H1 (cell line): ENCODE measurements at regions not wholly inside any gene's neighbourhood (a gene's known extent, or its start where the extent isn't known, plus 50 kb on each side); places are given as distances from the start of the nearest gene placed in this dataset.

Experiments
- CTCF ChIA-PET: fragments of 300-600 bp; sonication (Branson Sonifier 250); formaldehyde crosslinking; loops from one replicate; lab custom pipeline; 2021; ENCODE audit not compliant: partially characterized antibody; lab: Charles Lee
- POLR2A ChIA-PET: fragments of 300-600 bp; sonication (Branson Sonifier 250); formaldehyde crosslinking; loops from one replicate; lab custom pipeline; 2021; ENCODE audit warnings: inconsistent platforms; ENCODE audit not compliant: partially characterized antibody; lab: Charles Lee
- DNase-seq, 2 experiments: peaks; one replicate each; pipeline versions ENCODE4 v3.0.0 to v3.0.0-alpha.2; 2010 to 2022; ENCODE audit warnings: low spot score in 2 of 2, low read depth in 1 of 2, mixed read lengths in 1 of 2
- FAIRE-seq: peaks from 2 replicates; lab custom pipeline; 2011; peaks lifted over from hg19 to GRCh38; lab: Jason Lieb, UNC
- H2AFZ ChIP-seq: 2 replicates; pipeline ENCODE4 v1.8.1; 2012; ENCODE audit warnings: low read length, inconsistent platforms
- H2AK5ac ChIP-seq: 2 replicates; pipeline ENCODE4 v1.6.1; 2013; ENCODE audit warnings: low read depth, low read length
- H2BK120ac ChIP-seq: replicated peaks from 2 replicates; pipeline ENCODE3; 2013; ENCODE audit warnings: low read depth, low read length, inconsistent platforms
- H2BK12ac ChIP-seq: 2 replicates; pipeline ENCODE4 v1.6.1; 2013; ENCODE audit warnings: low read depth, low read length
- H2BK15ac ChIP-seq: 2 replicates; pipeline ENCODE4 v1.6.1; 2013; ENCODE audit warnings: low read length
- H2BK20ac ChIP-seq: 2 replicates; pipeline ENCODE4 v1.6.1; 2013; ENCODE audit warnings: low read length
- H2BK5ac ChIP-seq: 2 replicates; pipeline ENCODE4 v1.6.1; 2013; ENCODE audit warnings: low read depth, low read length
- H3K14ac ChIP-seq: 2 replicates; pipeline ENCODE4 v1.6.1; 2013; ENCODE audit warnings: inconsistent platforms; ENCODE audit not compliant: insufficient read length
- H3K18ac ChIP-seq: 2 replicates; pipeline ENCODE4 v1.6.1; 2013; ENCODE audit warnings: low read length; ENCODE audit errors: extremely low read depth
- H3K23ac ChIP-seq: 2 replicates; pipeline ENCODE4 v1.6.1; 2013; ENCODE audit warnings: inconsistent platforms; ENCODE audit not compliant: insufficient read length
- H3K23me2 ChIP-seq: 2 replicates; pipeline ENCODE4 v1.6.1; 2013; ENCODE audit warnings: low read depth, low read length
- H3K27ac ChIP-seq: 2 replicates; pipeline ENCODE4 v1.6.1; 2011; ENCODE audit warnings: low read depth, low read length, inconsistent platforms
- H3K27me3 ChIP-seq, 4 experiments: replicated peaks in 1 of 4; 1 replicate in 1 of 4; 2 replicates in 3 of 4; pipeline versions ENCODE4 v1.6.1 to v1.8.1; 2011 to 2013; ENCODE audit warnings: low read length in 3 of 4, mild to moderate bottlenecking in 3 of 4, inconsistent platforms in 2 of 4, mixed read lengths in 2 of 4, moderate library complexity in 1 of 4; ENCODE audit not compliant: control insufficient read depth in 3 of 4, insufficient read depth in 3 of 4; ENCODE audit errors: extremely low read depth in 1 of 4
- H3K36me3 ChIP-seq, 4 experiments: 2 replicates each; pipeline versions ENCODE4 v1.6.1 to v1.8.1; 2011 to 2013; ENCODE audit warnings: mild to moderate bottlenecking in 4 of 4, low read length in 3 of 4, moderate library complexity in 2 of 4, control low read depth in 1 of 4, inconsistent platforms in 1 of 4; ENCODE audit not compliant: insufficient read depth in 4 of 4, control insufficient read depth in 2 of 4
- H3K4ac ChIP-seq: replicated peaks from 2 replicates; pipeline ENCODE3; 2013; ENCODE audit warnings: low read length, low read depth, mixed read lengths, inconsistent platforms; ENCODE audit not compliant: insufficient read length
- H3K4me1 ChIP-seq, 4 experiments: replicated peaks in 1 of 4; 1 replicate in 1 of 4; 2 replicates in 3 of 4; pipeline versions ENCODE4 v1.6.1 to v1.8.1; 2011 to 2013; ENCODE audit warnings: low read length in 3 of 4, inconsistent platforms in 2 of 4, mixed read lengths in 1 of 4; ENCODE audit not compliant: insufficient read depth in 4 of 4, control insufficient read depth in 3 of 4
- H3K4me2 ChIP-seq, 2 experiments: 2 replicates each; pipeline versions ENCODE4 v1.6.1 to v1.8.1; 2011 to 2013; ENCODE audit warnings: low read depth in 2 of 2, low read length in 2 of 2, control low read depth in 1 of 2, inconsistent platforms in 1 of 2, mild to moderate bottlenecking in 1 of 2; ENCODE audit not compliant: insufficient read depth in 1 of 2
- H3K4me3 ChIP-seq, 4 experiments: fragments of 200-600, 300-600 bp in 1 of 4; sonication (generic), shearing (Covaris generic), sonication (Bioruptor Twin) in 1 of 4; 2 replicates each; pipeline versions ENCODE4 v1.5.1 to v1.8.1; 2011 to 2016; ENCODE audit warnings: low read length in 4 of 4, low read depth in 3 of 4, control low read depth in 2 of 4, inconsistent platforms in 2 of 4, mild to moderate bottlenecking in 2 of 4, mixed read lengths in 1 of 4, moderate library complexity in 1 of 4; ENCODE audit not compliant: insufficient read depth in 2 of 4; ENCODE audit errors: extremely low read depth in 1 of 4
- H3K56ac ChIP-seq: replicated peaks from 2 replicates; pipeline ENCODE3; 2013; ENCODE audit warnings: low read depth, mild to moderate bottlenecking, mixed read lengths, low read length, inconsistent platforms; ENCODE audit not compliant: insufficient read length
- H3K79me1 ChIP-seq: 2 replicates; pipeline ENCODE4 v1.6.1; 2013; ENCODE audit warnings: low read depth, low read length, control low read depth
- H3K79me2 ChIP-seq, 2 experiments: 2 replicates each; pipeline versions ENCODE4 v1.6.1 to v1.8.1; 2012 to 2013; ENCODE audit warnings: low read length in 2 of 2, mild to moderate bottlenecking in 2 of 2, inconsistent platforms in 1 of 2; ENCODE audit not compliant: insufficient read depth in 2 of 2, control insufficient read depth in 1 of 2
- H3K9ac ChIP-seq, 4 experiments: replicated peaks in 1 of 4; 1 replicate in 1 of 4; 2 replicates in 3 of 4; pipeline versions ENCODE4 v1.6.1 to v1.8.1; 2011 to 2013; ENCODE audit warnings: low read depth in 3 of 4, low read length in 3 of 4, control low read depth in 2 of 4, mild to moderate bottlenecking in 2 of 4, moderate library complexity in 2 of 4, inconsistent platforms in 1 of 4; ENCODE audit errors: extremely low read depth in 1 of 4
- H3K9me3 ChIP-seq, 2 experiments: 2 replicates each; pipeline versions ENCODE4 v1.6.1 to v1.8.1; 2012 to 2013; ENCODE audit warnings: mild to moderate bottlenecking in 2 of 2, moderate library complexity in 2 of 2, control low read depth in 1 of 2, inconsistent platforms in 1 of 2, low read depth in 1 of 2, low read length in 1 of 2, mixed read lengths in 1 of 2; ENCODE audit not compliant: insufficient read depth in 2 of 2
- H4K20me1 ChIP-seq, 2 experiments: replicated peaks in 1 of 2; 2 replicates each; pipeline versions ENCODE3 to v1.8.1; 2011 to 2013; ENCODE audit warnings: inconsistent platforms in 2 of 2, low read length in 2 of 2, mild to moderate bottlenecking in 1 of 2; ENCODE audit not compliant: insufficient read depth in 2 of 2, control insufficient read depth in 1 of 2
- H4K5ac ChIP-seq: 2 replicates; pipeline ENCODE4 v1.6.1; 2013; ENCODE audit warnings: low read length, low read depth, mixed read lengths, inconsistent platforms; ENCODE audit not compliant: insufficient read length
- H4K8ac ChIP-seq: 2 replicates; pipeline ENCODE4 v1.8.0; 2013; ENCODE audit warnings: mild to moderate bottlenecking, moderate library complexity, low read length, inconsistent platforms; ENCODE audit not compliant: insufficient read depth; ENCODE audit errors: extremely low read depth
- H4K91ac ChIP-seq: replicated peaks from 2 replicates; pipeline ENCODE3; 2013; ENCODE audit warnings: low read length, mixed read lengths, inconsistent platforms; ENCODE audit not compliant: insufficient read length
- ASH2L ChIP-seq: fragments of 200-600, 300-600 bp; sonication (generic); IDR thresholded peaks from one replicate; pipeline ENCODE4 v1.7.1; 2017; ENCODE audit warnings: low read length
- EP300 ChIP-seq, 2 experiments: IDR thresholded peaks; 1 replicate in 1 of 2; 2 replicates in 1 of 2; pipeline ENCODE4 v1.6.1; 2011 to 2012; ENCODE audit warnings: low read depth in 2 of 2, low read length in 2 of 2, mild to moderate bottlenecking in 2 of 2, borderline replicate concordance in 1 of 2, inconsistent platforms in 1 of 2, moderate library complexity in 1 of 2
- GABPA ChIP-seq: IDR thresholded peaks from 2 replicates; pipeline ENCODE4 v1.6.1; 2011; ENCODE audit warnings: mild to moderate bottlenecking, low read length, moderate library complexity, borderline replicate concordance; ENCODE audit not compliant: insufficient read depth
- POLR2A ChIP-seq, 2 experiments: IDR thresholded peaks; 1 replicate in 1 of 2; 2 replicates in 1 of 2; pipeline ENCODE4 v1.6.1; 2011; ENCODE audit warnings: low read depth in 2 of 2, low read length in 2 of 2, mild to moderate bottlenecking in 2 of 2; ENCODE audit errors: control extremely low read depth in 1 of 2
- RAD21 ChIP-seq, 2 experiments: IDR thresholded peaks in 1 of 2; conservative IDR thresholded peaks in 1 of 2; 2 replicates each; pipeline ENCODE4 v1.6.1; 2011; ENCODE audit warnings: low read depth in 2 of 2, low read length in 2 of 2, improper control_type of control experiment in 1 of 2, inconsistent platforms in 1 of 2, mild to moderate bottlenecking in 1 of 2, moderate library complexity in 1 of 2
- RXRA ChIP-seq: IDR thresholded peaks from 2 replicates; pipeline ENCODE4 v1.6.1; 2011; ENCODE audit warnings: low read depth, mild to moderate bottlenecking, low read length, moderate library complexity; ENCODE audit not compliant: insufficient read depth
- SAP30 ChIP-seq: fragments of 300-600 bp; sonication (generic); IDR thresholded peaks from 2 replicates; pipeline ENCODE4 v1.7.1; 2012; ENCODE audit warnings: low read length, moderate library complexity, mild to moderate bottlenecking, inconsistent platforms; ENCODE audit not compliant: insufficient read depth, insufficient replicate concordance
- SIN3A ChIP-seq, 2 experiments: IDR thresholded peaks in 1 of 2; conservative IDR thresholded peaks in 1 of 2; 2 replicates each; pipeline ENCODE4 v1.6.1; 2011 to 2012; ENCODE audit warnings: low read length in 2 of 2, improper control_type of control experiment in 1 of 2, low read depth in 1 of 2, mild to moderate bottlenecking in 1 of 2
- TAF1 ChIP-seq: IDR thresholded peaks from 2 replicates; pipeline ENCODE4 v1.6.1; 2011; ENCODE audit warnings: mild to moderate bottlenecking, low read depth, low read length
- TCF12 ChIP-seq: IDR thresholded peaks from 2 replicates; pipeline ENCODE4 v1.6.1; 2011; ENCODE audit warnings: low read depth, mild to moderate bottlenecking, low read length
- TEAD4 ChIP-seq: IDR thresholded peaks from 2 replicates; pipeline ENCODE4 v1.6.1; 2012; ENCODE audit warnings: low read depth, low read length, inconsistent platforms, mixed read lengths
- WGBS, 2 experiments: shearing (Covaris generic) in 1 of 2; methylation state at CpG; one replicate each; pipeline versions ENCODE4 v1.1.6 to v1.1.7; 2013 to 2015; ENCODE audit warnings: low lambda C conversion rate in 2 of 2, mixed read lengths in 2 of 2, inconsistent platforms in 1 of 2, low coverage in 1 of 2, missing lambda C conversion rate in 1 of 2; ENCODE audit not compliant: insufficient replicate concordance in 2 of 2, insufficient coverage in 1 of 2, insufficient read length in 1 of 2; ENCODE audit errors: extremely low coverage in 1 of 2, missing lambda C conversion rate in 1 of 2; 5-methylcytosine and 5-hydroxymethylcytosine counted together

GRCh38 chrX:28127662-28128061 is 146.4 kb upstream of the DCAF8L1 start:
- WGBS, 2 experiments = 78% methylated on average over 2 of the region's 3 CpGs; no CpG with 5 or more reads in 1 of the 2 experiments

More at GRCh38 chrX:28127662-28128061, 146.4 kb upstream of the DCAF8L1 start:
- no peak overlapping the region for H3K18ac ChIP-seq
- H2AK5ac ChIP-seq = no peak overlapping the region
- no peak overlapping the region for H2BK120ac ChIP-seq
- no peaks in the 10 kb centered on the region for H3K79me1 ChIP-seq
- CTCF ChIA-PET = interaction anchor here (0.5 kb wide), 1 partner anchor 1397 kb away, joined by 3 read pairs; no protein-coding TSS in a partner anchor
- H3K4me2 ChIP-seq = no peak overlapping the region
- no peak overlapping the region for H2BK12ac ChIP-seq
- H4K20me1 ChIP-seq = no peaks in the 10 kb centered on the region
- H2BK15ac ChIP-seq = no peak overlapping the region
- H3K27me3 ChIP-seq = peaks cover 19 to 55% (median 41%) of the 10 kb centered on the region in 4 experiments
- peaks cover 0 to 3% (median 0%) of the 10 kb centered on the region in 4 experiments; a peak in 1 of 7 replicates for H3K4me1 ChIP-seq
- H3K9me3 ChIP-seq = no peaks in the 10 kb centered on the region
- H2AFZ ChIP-seq = no peak overlapping the region
- no peak overlapping the region for H2BK5ac ChIP-seq
- no peak overlapping the region for H4K91ac ChIP-seq
- H3K23me2 ChIP-seq = no peaks in the 10 kb centered on the region
- no peak overlapping the region for H4K5ac ChIP-seq
- no peak for TF ChIP-seq TAF1
- no peak for TF ChIP-seq TEAD4
- TF ChIP-seq ASH2L = no peak
- no peak for TF ChIP-seq SAP30
- no peak for TF ChIP-seq GABPA
- TF ChIP-seq TCF12 = no peak
- TF ChIP-seq RAD21 (IDR thresholded peaks at IDR 0.05 in 1 of 2, conservative IDR thresholded peaks at IDR 0.05 in 1 of 2; ENCODE audit: low read depth in 2 of 2, low read length in 2 of 2) = no peak
- no peak for TF ChIP-seq EP300 (IDR thresholded peaks at IDR 0.05; ENCODE audit: borderline replicate concordance in 1 of 2, low read depth in 2 of 2, low read length in 2 of 2)
- TF ChIP-seq POLR2A (IDR thresholded peaks at IDR 0.05; ENCODE audit: control extremely low read depth in 1 of 2, low read depth in 2 of 2, low read length in 2 of 2) = no peak
- TF ChIP-seq SIN3A (conservative IDR thresholded peaks at IDR 0.05 in 1 of 2, IDR thresholded peaks at IDR 0.05 in 1 of 2; ENCODE audit: low read depth in 1 of 2, low read length in 2 of 2) = no peak
- TF ChIP-seq RXRA = no peak
- H3K9ac ChIP-seq = no peak overlapping the region
- no peaks in the 10 kb centered on the region for H3K79me2 ChIP-seq
- no peak overlapping the region for H3K4ac ChIP-seq
- DNase-seq (no peak), FAIRE-seq (no peak)
- no peak overlapping the region for H2BK20ac ChIP-seq
- H3K56ac ChIP-seq = no peak overlapping the region
- no peak overlapping the region for H3K4me3 ChIP-seq
- H3K27ac ChIP-seq = no peak overlapping the region
- POLR2A ChIA-PET = no interaction called here
- H3K14ac ChIP-seq = no peak overlapping the region
- H4K8ac ChIP-seq = no peak overlapping the region
- no peak overlapping the region for H3K23ac ChIP-seq
- no peaks in the 10 kb centered on the region for H3K36me3 ChIP-seq
